K562 (cell line): ENCODE measurements at regions not wholly inside any gene's neighbourhood (a gene's known extent, or its start where the extent isn't known, plus 50 kb on each side); places are given as distances from the start of the nearest gene placed in this dataset.
A peak's percentile ranks its signal among the peaks of the same experiment; 100 is the strongest.

Source experiments
- ATAC-seq: fragments of 200-7000 bp; cut with Tn5 transposase; 3 replicates; pipeline ENCODE4 v1.9.1; 2020; ENCODE audit warnings: moderate library complexity
- BruUV-seq: library from RNA; stranded (reverse); fragments of 400-500 nt; replicated peaks from 2 replicates; lab custom pipeline; 2021; lab: Mats Ljungman, UMichigan
- CTCF ChIA-PET: fragments of 300-600 bp; formaldehyde crosslinking; extraction: SDS; loops from one replicate; lab custom pipeline; 2021; ENCODE audit warnings: low intra/inter-chr PET ratio; lab: Yijun Ruan, JAX
- POLR2A ChIA-PET: fragments of 300-600, 350-650 bp; sonication (Branson Sonifier 250); formaldehyde crosslinking; extraction: SDS; loops from one replicate; lab custom pipeline; 2021; ENCODE audit warnings: antibody characterized with exemption, inconsistent platforms; lab: Yijun Ruan, JAX
- DNase-seq, 4 experiments: peaks; one replicate each; pipeline versions ENCODE4 v3.0.0 to v3.0.0-alpha.2; 2011 to 2018; ENCODE audit warnings: low spot score in 3 of 4, mixed read lengths in 3 of 4; ENCODE audit errors: extremely low read depth in 1 of 4
- FAIRE-seq: peaks from 2 replicates; lab custom pipeline; 2011; peaks lifted over from hg19 to GRCh38; lab: Jason Lieb, UNC
- H2AFZ ChIP-seq: 2 replicates; pipeline ENCODE4 v1.6.0; 2011; ENCODE audit warnings: low read depth, low read length, control low read depth, inconsistent platforms
- H3K27ac ChIP-seq: fragments of 200-600 bp; 3 replicates; pipeline ENCODE4 v1.8.0; 2011; ENCODE audit warnings: low read depth, mild to moderate bottlenecking, control low read depth, inconsistent platforms, low read length, moderate library complexity, mixed read lengths; ENCODE audit errors: extremely low read depth
- H3K27me3 ChIP-seq, 2 experiments: fragments of 300-600 bp in 1 of 2; 2 replicates in 1 of 2; 3 replicates in 1 of 2; pipeline versions ENCODE4 v1.6.0 to v1.8.0; 2011; ENCODE audit warnings: inconsistent platforms in 2 of 2, low read length in 2 of 2, mild to moderate bottlenecking in 1 of 2, mixed read lengths in 1 of 2, moderate library complexity in 1 of 2; ENCODE audit not compliant: control insufficient read depth in 2 of 2, insufficient read depth in 2 of 2
- H3K36me3 ChIP-seq: fragments of 300-600 bp; 3 replicates; pipeline ENCODE4 v1.8.0; 2011; ENCODE audit warnings: mild to moderate bottlenecking, low read length, inconsistent platforms; ENCODE audit not compliant: control insufficient read depth, insufficient read depth
- H3K4me1 ChIP-seq, 2 experiments: fragments of 200-600 bp in 1 of 2; replicated peaks in 1 of 2; 2 replicates in 1 of 2; 3 replicates in 1 of 2; pipeline versions ENCODE4 v1.5.1 to v1.8.0; 2011; ENCODE audit warnings: inconsistent platforms in 2 of 2, low read length in 2 of 2, mild to moderate bottlenecking in 1 of 2, mixed read lengths in 1 of 2, moderate library complexity in 1 of 2; ENCODE audit not compliant: control insufficient read depth in 2 of 2, insufficient read depth in 2 of 2
- H3K4me2 ChIP-seq: 2 replicates; pipeline ENCODE4 v1.6.1; 2011; ENCODE audit warnings: low read length, control low read depth, inconsistent platforms, mixed read lengths; ENCODE audit not compliant: insufficient read depth
- H3K4me3 ChIP-seq: fragments of 200-600 bp; sonication (generic), shearing (Covaris generic); 2 replicates; pipeline ENCODE4 v1.5.1; 2016; ENCODE audit warnings: control low read depth, inconsistent platforms
- H3K79me2 ChIP-seq: fragments of 200-600 bp; 3 replicates; pipeline ENCODE4 v1.8.0; 2011; ENCODE audit warnings: low read length, inconsistent platforms; ENCODE audit not compliant: control insufficient read depth, insufficient read depth
- H3K9ac ChIP-seq, 2 experiments: 2 replicates each; pipeline versions ENCODE4 v1.6.0 to v1.6.1; 2011; ENCODE audit warnings: low read depth in 2 of 2, low read length in 2 of 2, control low read depth in 1 of 2, inconsistent platforms in 1 of 2, mild to moderate bottlenecking in 1 of 2, mixed read lengths in 1 of 2; ENCODE audit not compliant: insufficient read depth in 1 of 2
- H3K9me1 ChIP-seq: one replicate; pipeline ENCODE4 v1.6.0; 2011; ENCODE audit warnings: inconsistent platforms, mild to moderate bottlenecking, low read length, moderate library complexity; ENCODE audit not compliant: control insufficient read depth, insufficient read depth
- H3K9me3 ChIP-seq: replicated peaks from 2 replicates; pipeline ENCODE4 v1.5.1; 2011; ENCODE audit warnings: low read depth, low read length, inconsistent platforms; ENCODE audit not compliant: control insufficient read depth, insufficient read depth
- H4K20me1 ChIP-seq: replicated peaks from 2 replicates; pipeline ENCODE4 v1.6.1; 2011; ENCODE audit warnings: low read length, inconsistent platforms, mixed read lengths; ENCODE audit not compliant: control insufficient read depth, insufficient read depth
- ADNP ChIP-seq: fragments of 200-800 bp; sonication (Bioruptor generic); IDR thresholded peaks from 2 replicates; pipeline ENCODE4 v1.6.1; 2016; ENCODE audit warnings: missing genetic modification characterization, missing compliant biosample characterization
- E2F8 ChIP-seq: fragments of 450-650 bp; IDR thresholded peaks from 2 replicates; pipeline ENCODE4 v1.7.1; 2018; ENCODE audit warnings: mild to moderate bottlenecking, low read depth; ENCODE audit not compliant: partially characterized antibody
- GABPA ChIP-seq: fragments of 200-800 bp; sonication (Bioruptor generic); conservative IDR thresholded peaks from 2 replicates; pipeline ENCODE4 v1.6.1; 2016; ENCODE audit warnings: low read depth, missing genetic modification characterization, missing compliant biosample characterization
- MECOM ChIP-seq: fragments of 250-450 bp; sonication (Bioruptor Pico); IDR thresholded peaks from 2 replicates; pipeline ENCODE4 v1.8.0; 2022; ENCODE audit warnings: inconsistent platforms
- MYC ChIP-seq, 2 experiments: fragments of 250-450 bp in 1 of 2; sonication (Bioruptor Pico) in 1 of 2; IDR thresholded peaks; 2 replicates each; pipeline versions ENCODE4 v1.5.1 to v1.6.1; 2012 to 2021; ENCODE audit warnings: low read depth in 2 of 2, borderline replicate concordance in 1 of 2, improper control_type of control experiment in 1 of 2, low read length in 1 of 2, mild to moderate bottlenecking in 1 of 2, moderate library complexity in 1 of 2
- NBN ChIP-seq: fragments of 450-650 bp; IDR thresholded peaks from 2 replicates; pipeline ENCODE4 v1.6.1; 2016; ENCODE audit warnings: low read depth, mild to moderate bottlenecking
- NEUROD1 ChIP-seq: fragments of 150-350 bp; IDR thresholded peaks from 2 replicates; pipeline ENCODE4 v1.6.1; 2014; ENCODE audit warnings: borderline replicate concordance, low read length, low read depth; ENCODE audit not compliant: partially characterized antibody
- NFE2L1 ChIP-seq: fragments of 450-650 bp; IDR thresholded peaks from 2 replicates; pipeline ENCODE4 v1.6.1; 2016; ENCODE audit warnings: missing genetic modification characterization, low read depth, mild to moderate bottlenecking, missing compliant biosample characterization, moderate library complexity, borderline replicate concordance
- NFIC ChIP-seq: fragments of 450-650 bp; IDR thresholded peaks from 2 replicates; pipeline ENCODE4 v1.6.1; 2017; ENCODE audit warnings: mild to moderate bottlenecking, inconsistent platforms
- TBP ChIP-seq: optimal IDR thresholded peaks from 2 replicates; pipeline ENCODE3; 2011; ENCODE audit warnings: low read depth, low read length, improper control_type of control experiment
- TEAD4 ChIP-seq, 2 experiments: sonication (generic) in 1 of 2; formaldehyde crosslinking in 1 of 2; IDR thresholded peaks; 2 replicates each; pipeline versions ENCODE4 v1.6.1 to v1.8.0; 2012 to 2022; ENCODE audit warnings: borderline replicate concordance in 1 of 2, inconsistent platforms in 1 of 2, low read length in 1 of 2, mild to moderate bottlenecking in 1 of 2, missing genetic modification reagents in 1 of 2
- ZNF133 ChIP-seq: fragments of 250-450 bp; sonication (Bioruptor Pico); IDR thresholded peaks from 2 replicates; pipeline ENCODE4 v1.4.0; 2020; ENCODE audit warnings: mild to moderate bottlenecking
- ZNF253 ChIP-seq: fragments of 250-450 bp; sonication (Bioruptor Pico); conservative IDR thresholded peaks from 2 replicates; pipeline ENCODE4 v1.6.1; 2021; ENCODE audit warnings: mild to moderate bottlenecking
- ZNF324 ChIP-seq: fragments of 250-450 bp; sonication (Bioruptor Pico); IDR thresholded peaks from 2 replicates; pipeline ENCODE4 v1.4.0; 2020; ENCODE audit warnings: mild to moderate bottlenecking
- ZNF695 ChIP-seq: fragments of 450-650 bp; formaldehyde crosslinking; IDR thresholded peaks from 2 replicates; pipeline ENCODE4 v1.4.0; 2020; ENCODE audit warnings: mild to moderate bottlenecking, moderate library complexity
- ZNF75A ChIP-seq: fragments of 450-650 bp; formaldehyde crosslinking; IDR thresholded peaks from 2 replicates; pipeline ENCODE4 v1.4.0; 2020; ENCODE audit warnings: mild to moderate bottlenecking
- WGBS: fragments of 100-300 bp; shearing (Covaris generic); methylation state at CpG from one replicate; pipeline ENCODE4 v1.1.6; 2016; ENCODE audit warnings: low coverage, mixed read lengths; ENCODE audit not compliant: insufficient coverage; ENCODE audit errors: missing lambda C conversion rate; 5-methylcytosine and 5-hydroxymethylcytosine counted together
- in situ Hi-C: fragments of 300-500 bp; cut with MboI; formaldehyde crosslinking; loops from 4 replicates; pipeline ENCODE4 v1.15.0; 2018; ENCODE audit warnings: inconsistent platforms, mixed read lengths
- intact Hi-C: fragments of 100-400 bp; cut with micrococcal nuclease; formaldehyde crosslinking; loops from 2 replicates; pipeline ENCODE4 v1.14.2; 2022
- TF ChIP-seq, protein P1 (sequence below), 2 experiments: IDR thresholded peaks; 2 replicates each; pipeline ENCODE4 v1.6.1; 2012; ENCODE audit warnings: improper control_type of control experiment in 2 of 2, low read depth in 2 of 2, low read length in 2 of 2, borderline replicate concordance in 1 of 2

DNA sequence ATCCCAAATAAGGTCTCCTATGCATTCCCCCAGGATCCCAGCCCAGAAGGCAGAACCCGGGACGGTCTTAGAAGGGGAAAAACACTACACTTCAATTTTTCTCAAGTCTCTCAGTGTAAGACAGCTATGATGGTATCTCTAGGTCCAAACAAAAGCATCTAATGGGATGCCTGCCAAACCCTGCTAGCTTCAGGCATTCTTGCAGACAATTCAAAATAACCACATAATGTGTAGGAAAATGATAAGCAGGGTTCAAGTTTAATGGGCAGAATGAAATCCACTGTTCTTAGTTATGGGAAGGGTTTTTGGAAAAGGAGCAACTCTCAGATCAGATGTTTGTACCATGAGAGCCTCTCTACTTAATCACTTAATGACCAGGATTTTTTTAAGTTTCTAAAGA, 119.8 kb upstream of the ANO1 start:
- ChIA-PET POLR2A (interaction anchor here (0.6 to 1.1 kb wide), 5 partner anchors 9 to 600 kb away, joined by 3 to 6 read pairs (median 3); no protein-coding TSS in a partner anchor), CTCF (no interaction called here)
- intact Hi-C loops: no loop called here
- Histone ChIP-seq H3K27me3 (0 out of 5 replicates have a peak, but pooled peaks cover 0 to 4% of the 10 kb centered on the region in 2 experiments), H3K4me3 (no peak overlapping the region), H2AFZ (peak overlapping the region; percentile 29), H3K4me1 (peaks cover 13 to 50% of the 10 kb centered on the region in 2 experiments; a peak in 4 of 5 replicates), H3K79me2 (no peaks in the 10 kb centered on the region), H3K9me1 (no peaks in the 10 kb centered on the region), H3K9ac (no peak overlapping the region), H4K20me1 (no peaks in the 10 kb centered on the region), H3K27ac (no peak overlapping the region), H3K9me3 (no peaks in the 10 kb centered on the region), H3K36me3 (no peaks in the 10 kb centered on the region), H3K4me2 (peak overlapping the region; percentile 50)
- WGBS: 0% methylated on average over 2 of the region's 2 CpGs
- in situ Hi-C loops: no loop called here
- FAIRE-seq (no peak), DNase-seq (peak in 1 of 4 experiments; percentile 52), ATAC-seq (no peak)
- no TSS peak for BruUV-seq
- TF ChIP-seq NEUROD1 (no peak), TEAD4 (IDR thresholded peaks at IDR 0.05; ENCODE audit: low read length) (peak; percentile 26; the same call in 1 of the 2 replicates), TEAD4 (CRISPR knock-in tag; IDR thresholded peaks at IDR 0.05; ENCODE audit: borderline replicate concordance) (no peak), MYC (IDR thresholded peaks at IDR 0.05; ENCODE audit: low read depth, low read length) (no peak), MYC (CRISPR knock-in tag; IDR thresholded peaks at IDR 0.05; ENCODE audit: borderline replicate concordance, low read depth) (no peak), ZNF324 (CRISPR knock-in tag) (no peak), ZNF253 (CRISPR knock-in tag) (no peak), NBN (no peak), ZNF75A (CRISPR knock-in tag) (no peak), ZNF695 (CRISPR knock-in tag) (no peak), NFIC (peak; percentile 56), NFE2L1 (tag) (no peak), MECOM (CRISPR knock-in tag) (no peak), TBP (no peak), GABPA (tag) (no peak), ADNP (tag) (peak; percentile 13; the same call in 1 of the 2 replicates), E2F8 (no peak), ZNF133 (CRISPR knock-in tag) (no peak)
- TF ChIP-seq, protein P1, sequence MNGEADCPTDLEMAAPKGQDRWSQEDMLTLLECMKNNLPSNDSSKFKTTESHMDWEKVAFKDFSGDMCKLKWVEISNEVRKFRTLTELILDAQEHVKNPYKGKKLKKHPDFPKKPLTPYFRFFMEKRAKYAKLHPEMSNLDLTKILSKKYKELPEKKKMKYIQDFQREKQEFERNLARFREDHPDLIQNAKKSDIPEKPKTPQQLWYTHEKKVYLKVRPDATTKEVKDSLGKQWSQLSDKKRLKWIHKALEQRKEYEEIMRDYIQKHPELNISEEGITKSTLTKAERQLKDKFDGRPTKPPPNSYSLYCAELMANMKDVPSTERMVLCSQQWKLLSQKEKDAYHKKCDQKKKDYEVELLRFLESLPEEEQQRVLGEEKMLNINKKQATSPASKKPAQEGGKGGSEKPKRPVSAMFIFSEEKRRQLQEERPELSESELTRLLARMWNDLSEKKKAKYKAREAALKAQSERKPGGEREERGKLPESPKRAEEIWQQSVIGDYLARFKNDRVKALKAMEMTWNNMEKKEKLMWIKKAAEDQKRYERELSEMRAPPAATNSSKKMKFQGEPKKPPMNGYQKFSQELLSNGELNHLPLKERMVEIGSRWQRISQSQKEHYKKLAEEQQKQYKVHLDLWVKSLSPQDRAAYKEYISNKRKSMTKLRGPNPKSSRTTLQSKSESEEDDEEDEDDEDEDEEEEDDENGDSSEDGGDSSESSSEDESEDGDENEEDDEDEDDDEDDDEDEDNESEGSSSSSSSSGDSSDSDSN (IDR thresholded peaks at IDR 0.05; ENCODE audit: borderline replicate concordance in 1 of 2, low read depth in 2 of 2, low read length in 2 of 2): no peak
